ENCODE measurements at regions not wholly inside any gene's neighbourhood (a gene's known extent, or its start where the extent isn't known, plus 50 kb on each side); places are given as distances from the start of the nearest gene placed in this dataset.
"Not testable (repeated sequence)": the region's sequence is repeated elsewhere in the genome, so short reads cannot be mapped to it uniquely, and the experiment has no call there.

- no peak for DNase-seq
Measured at GRCh38 chr5:85556464-85556863, 1061.3 kb upstream of the COX7C start.

GRCh38 chr5:85576666-85577065, 1041.1 kb upstream of the COX7C start:
- no peak for DNase-seq

GRCh38 chr5:85587806-85588205, 1029.9 kb upstream of the COX7C start:
- not testable (repeated sequence) for DNase-seq

- DNase-seq = not testable (repeated sequence)
Measured at GRCh38 chr5:85588268-85588667, 1029.5 kb upstream of the COX7C start.

- no peak for DNase-seq
Measured at GRCh38 chr5:85590764-85591163, 1027.0 kb upstream of the COX7C start.

- DNase-seq = no peak
Measured at GRCh38 chr5:85591311-85591710, 1026.4 kb upstream of the COX7C start.

GRCh38 chr5:85602843-85603242, 1014.9 kb upstream of the COX7C start:
- DNase-seq = no peak

- DNase-seq = no peak
Measured at GRCh38 chr5:85604378-85604777, 1013.4 kb upstream of the COX7C start.

GRCh38 chr5:85604786-85605185, 1013.0 kb upstream of the COX7C start:
- no peak for DNase-seq

- DNase-seq = no peak
Measured at GRCh38 chr5:85605381-85605780, 1012.4 kb upstream of the COX7C start.

GRCh38 chr5:85614489-85614888, 1003.3 kb upstream of the COX7C start:
- DNase-seq = no peak

GRCh38 chr5:85621668-85622067, 996.1 kb upstream of the COX7C start:
- no peak for DNase-seq

- DNase-seq = no peak
Measured at GRCh38 chr5:85628153-85628552, 989.6 kb upstream of the COX7C start.

GRCh38 chr5:85638495-85639125, 979.1 kb upstream of the COX7C start:
- not testable (repeated sequence) for DNase-seq

GRCh38 chr5:85646036-85646435, 971.7 kb upstream of the COX7C start:
- DNase-seq = no peak

- no peak for DNase-seq
Measured at GRCh38 chr5:85646641-85647040, 971.1 kb upstream of the COX7C start.

GRCh38 chr5:85647349-85648127, 970.2 kb upstream of the COX7C start:
- no peak for DNase-seq

GRCh38 chr5:85648495-85648894, 969.2 kb upstream of the COX7C start:
- DNase-seq = no peak

GRCh38 chr5:85651731-85652130, 966.0 kb upstream of the COX7C start:
- DNase-seq = no peak

- not testable (repeated sequence) for DNase-seq
Measured at GRCh38 chr5:85654144-85654543, 963.6 kb upstream of the COX7C start.

GRCh38 chr5:85656050-85656449, 961.7 kb upstream of the COX7C start:
- DNase-seq = no peak

GRCh38 chr5:85657328-85657727, 960.4 kb upstream of the COX7C start:
- not testable (repeated sequence) for DNase-seq

GRCh38 chr5:85662969-85663707, 954.6 kb upstream of the COX7C start:
- not testable (repeated sequence) for DNase-seq

GRCh38 chr5:85663708-85664031, 954.1 kb upstream of the COX7C start:
- no peak for DNase-seq
